Kidney (tissue), 13 donors: ENCODE measurements at regions not wholly inside any gene's neighbourhood (a gene's known extent, or its start where the extent isn't known, plus 50 kb on each side); places are given as distances from the start of the nearest gene placed in this dataset.

ENCODE experiments used
- DNase-seq, 5 donors: peaks; one replicate each; pipeline ENCODE4 v3.0.0-alpha.2; 2013 to 2020
- FAIRE-seq: peaks from 2 replicates; lab custom pipeline; 2012; peaks lifted over from hg19 to GRCh38; lab: Jason Lieb, UNC
- H3K27ac ChIP-seq, 2 donors: one replicate each; pipeline ENCODE4 v1.7.0; 2013; ENCODE audit warnings: low read depth in 2 of 2, low read length in 2 of 2, inconsistent platforms in 1 of 2
- H3K27me3 ChIP-seq: one replicate; pipeline ENCODE4 v1.7.1; 2013; ENCODE audit warnings: low read length, inconsistent platforms; ENCODE audit not compliant: control insufficient read depth, insufficient read depth
- H3K36me3 ChIP-seq, 3 donors: one replicate each; pipeline versions ENCODE4 v1.7.0 to v1.7.1; 2013; ENCODE audit warnings: low read length in 3 of 3, control low read depth in 1 of 3, inconsistent platforms in 1 of 3; ENCODE audit not compliant: insufficient read depth in 3 of 3, control insufficient read depth in 2 of 3
- H3K4me1 ChIP-seq, 3 donors: one replicate each; pipeline versions ENCODE4 v1.7.0 to v1.7.1; 2013; ENCODE audit warnings: low read length in 3 of 3, inconsistent platforms in 1 of 3, low read depth in 1 of 3; ENCODE audit not compliant: control insufficient read depth in 2 of 3, insufficient read depth in 2 of 3
- H3K4me3 ChIP-seq, 3 donors: one replicate each; pipeline versions ENCODE4 v1.7.0 to v1.8.1; 2013; ENCODE audit warnings: low read length in 3 of 3, control low read depth in 1 of 3, inconsistent platforms in 1 of 3
- H3K9ac ChIP-seq, 3 donors: one replicate each; pipeline versions ENCODE4 v1.7.0 to v1.7.1; 2013; ENCODE audit warnings: low read length in 3 of 3, control low read depth in 1 of 3, inconsistent platforms in 1 of 3
- H3K9me3 ChIP-seq, 3 donors: one replicate each; pipeline versions ENCODE4 v1.7.0 to v1.7.1; 2013; ENCODE audit warnings: low read length in 3 of 3, control low read depth in 1 of 3, inconsistent platforms in 1 of 3; ENCODE audit not compliant: control insufficient read depth in 2 of 3, insufficient read depth in 1 of 3
- CTCF ChIP-seq: IDR thresholded peaks from 3 replicates; pipeline ENCODE4 v1.5.1; 2012; ENCODE audit warnings: mild to moderate bottlenecking, moderate library complexity, borderline replicate concordance; ENCODE audit not compliant: insufficient read depth; ENCODE audit errors: extremely low read depth
- intact Hi-C: fragments of 100-400 bp; cut with DNase I; formaldehyde crosslinking; loops from one replicate; pipeline ENCODE4 v1.11.1; 2022
- donor health status: control.
- donor health status: control.
- donor health status: control.
- donor health status: control.
- donor health status: control.
- donor health status: DM: yes; HTN: yes; CAD: no.
- donor health status: Normal renal cell carcinoma (clear cell type).

- intact Hi-C loops: no loop called here
- Histone ChIP-seq H3K27ac (no peak overlapping the region), H3K27me3 (no peaks in the 10 kb centered on the region), H3K4me1 (no peaks in the 10 kb centered on the region), H3K9ac (no peak overlapping the region), H3K4me3 (no peak overlapping the region), H3K36me3 (no peaks in the 10 kb centered on the region), H3K9me3 (peaks cover 0 to 6% (median 0%) of the 10 kb centered on the region in 3 donors)
- no peak for DNase-seq
- FAIRE-seq: no peak
- TF ChIP-seq CTCF: no peak
Observed at GRCh38 chr3:147034359-147034758, 372.0 kb downstream of the ZIC4 start.

GRCh38 chr3:147030274-147030673 lies 376.1 kb downstream of the ZIC4 start:
- Histone ChIP-seq H3K4me1 (no peaks in the 10 kb centered on the region), H3K4me3 (no peak overlapping the region), H3K27me3 (no peaks in the 10 kb centered on the region), H3K36me3 (no peaks in the 10 kb centered on the region), H3K9ac (no peak overlapping the region), H3K9me3 (peaks cover 0 to 6% (median 0%) of the 10 kb centered on the region in 3 donors), H3K27ac (no peak overlapping the region)
- TF ChIP-seq CTCF: no peak
- intact Hi-C loops: no loop called here
- FAIRE-seq: no peak
- DNase-seq: peak in 1 of 5 donors; percentile 0

GRCh38 chr3:147015334-147015733 lies 391.0 kb downstream of the ZIC4 start:
- Histone ChIP-seq H3K27ac (no peak overlapping the region), H3K36me3 (no peaks in the 10 kb centered on the region), H3K27me3 (no peaks in the 10 kb centered on the region), H3K9ac (no peak overlapping the region), H3K4me3 (no peak overlapping the region), H3K9me3 (peaks cover 0 to 5% (median 0%) of the 10 kb centered on the region in 3 donors), H3K4me1 (no peaks in the 10 kb centered on the region)
- no peak for DNase-seq
- intact Hi-C loops: no loop called here
- TF ChIP-seq CTCF: no peak
- FAIRE-seq: no peak

GRCh38 chr3:147008886-147009285 lies 397.5 kb downstream of the ZIC4 start:
- TF ChIP-seq CTCF: no peak
- intact Hi-C loops: no loop called here

More at GRCh38 chr3:147008886-147009285, 397.5 kb downstream of the ZIC4 start:
- Histone ChIP-seq H3K36me3 (no peaks in the 10 kb centered on the region), H3K27me3 (no peaks in the 10 kb centered on the region), H3K9me3 (no peaks in the 10 kb centered on the region), H3K27ac (no peak overlapping the region), H3K9ac (no peak overlapping the region), H3K4me1 (no peaks in the 10 kb centered on the region), H3K4me3 (no peak overlapping the region)
- DNase-seq (no peak), FAIRE-seq (no peak)
